GM23338 (cell line): ENCODE measurements at regions not wholly inside any gene's neighbourhood (a gene's known extent, or its start where the extent isn't known, plus 50 kb on each side); places are given as distances from the start of the nearest gene placed in this dataset.

Experiments used
- ATAC-seq: fragments of 200-7000 bp; cut with Tn5 transposase; 3 replicates; pipeline ENCODE4 v1.9.1; 2020
- DNase-seq: peaks from one replicate; pipeline ENCODE4 v3.0.0-alpha.2; 2015; ENCODE audit warnings: low spot score
- H2AFZ ChIP-seq: fragments of 200-600 bp; sonication (generic); 2 replicates; pipeline ENCODE4 v1.8.0; 2016; ENCODE audit warnings: antibody characterized with exemption, mild to moderate bottlenecking, moderate library complexity
- H3F3A ChIP-seq: fragments of 200-600 bp; sonication (generic); replicated peaks from 2 replicates; pipeline ENCODE4 v1.8.0; 2017; ENCODE audit warnings: antibody characterized with exemption, mixed run types, low read depth
- H3K27ac ChIP-seq: fragments of 200-600 bp; sonication (generic); 2 replicates; pipeline ENCODE4 v1.6.1; 2016; ENCODE audit warnings: low read depth
- H3K27me3 ChIP-seq: fragments of 200-600 bp; sonication (generic); 2 replicates; pipeline ENCODE4 v1.8.0; 2016; ENCODE audit warnings: mild to moderate bottlenecking, mixed run types, moderate library complexity; ENCODE audit not compliant: insufficient read depth
- H3K36me3 ChIP-seq: fragments of 200-600 bp; sonication (generic); 2 replicates; pipeline ENCODE4 v1.8.0; 2016; ENCODE audit warnings: mild to moderate bottlenecking; ENCODE audit not compliant: insufficient read depth
- H3K4me1 ChIP-seq: fragments of 200-600 bp; sonication (generic); 2 replicates; pipeline ENCODE4 v1.8.0; 2016; ENCODE audit warnings: mild to moderate bottlenecking, moderate library complexity; ENCODE audit not compliant: insufficient read depth
- H3K4me2 ChIP-seq: fragments of 200-600 bp; sonication (generic); 2 replicates; pipeline ENCODE4 v1.7.1; 2017; ENCODE audit warnings: mixed run types
- H3K4me3 ChIP-seq: fragments of 200-600 bp; sonication (generic); 2 replicates; pipeline ENCODE4 v1.6.1; 2016; ENCODE audit warnings: mixed run types
- H3K79me2 ChIP-seq: fragments of 200-600 bp; sonication (generic); replicated peaks from 2 replicates; pipeline ENCODE4 v1.8.0; 2017; ENCODE audit warnings: mild to moderate bottlenecking; ENCODE audit not compliant: insufficient read depth
- H3K9me2 ChIP-seq: fragments of 200-600 bp; sonication (generic); 2 replicates; pipeline ENCODE4 v1.8.0; 2017; ENCODE audit not compliant: insufficient read depth
- H4K20me1 ChIP-seq: fragments of 200-600 bp; sonication (generic); replicated peaks from 2 replicates; pipeline ENCODE4 v1.8.0; 2017; ENCODE audit warnings: mild to moderate bottlenecking; ENCODE audit not compliant: insufficient read depth
- H3K27ac Mint-ChIP-seq: 2 replicates; pipeline ENCODE4 v1.8.0; 2020; ENCODE audit warnings: inconsistent platforms, mild to moderate bottlenecking, moderate library complexity, mixed read lengths
- H3K27me3 Mint-ChIP-seq: 3 replicates; pipeline ENCODE4 v1.8.0; 2022; ENCODE audit warnings: low read depth, mild to moderate bottlenecking, moderate library complexity, mixed read lengths, inconsistent platforms; ENCODE audit not compliant: insufficient read depth, poor library complexity
- H3K36me3 Mint-ChIP-seq: 3 replicates; pipeline ENCODE4 v1.8.0; 2021; ENCODE audit warnings: low read depth, mild to moderate bottlenecking, inconsistent platforms, moderate library complexity, mixed read lengths
- H3K4me1 Mint-ChIP-seq: 3 replicates; pipeline ENCODE4 v1.8.0; 2020; ENCODE audit warnings: mild to moderate bottlenecking, inconsistent platforms, mixed read lengths
- H3K4me3 Mint-ChIP-seq: 3 replicates; pipeline ENCODE4 v1.8.0; 2021; ENCODE audit warnings: moderate library complexity, mild to moderate bottlenecking, inconsistent platforms, mixed read lengths
- H3K9me3 Mint-ChIP-seq: 3 replicates; pipeline ENCODE4 v1.8.0; 2020; ENCODE audit warnings: moderate library complexity, mild to moderate bottlenecking, inconsistent platforms, mixed read lengths
- EZH2phosphoT487 ChIP-seq: fragments of 200-600 bp; sonication (generic); IDR thresholded peaks from one replicate; pipeline ENCODE4 v1.8.1; 2018; ENCODE audit warnings: antibody characterized with exemption; ENCODE audit not compliant: unreplicated experiment
- JUNB ChIP-seq: IDR thresholded peaks from one replicate; pipeline ENCODE4 v1.6.1; 2016; ENCODE audit warnings: antibody characterized with exemption; ENCODE audit not compliant: unreplicated experiment
- NANOG ChIP-seq: IDR thresholded peaks from 2 replicates; pipeline ENCODE4 v1.6.1; 2016; ENCODE audit warnings: antibody characterized with exemption, borderline replicate concordance
- POLR2AphosphoS5 ChIP-seq: IDR thresholded peaks from 2 replicates; pipeline ENCODE4 v1.6.1; 2016; ENCODE audit warnings: antibody characterized with exemption, low read depth
- STAT1 ChIP-seq: IDR thresholded peaks from one replicate; pipeline ENCODE4 v1.6.1; 2016; ENCODE audit warnings: antibody characterized with exemption; ENCODE audit not compliant: unreplicated experiment
- ZNF331 ChIP-seq: fragments of 250-450 bp; sonication (Bioruptor Pico); IDR thresholded peaks from 2 replicates; pipeline ENCODE4 v1.5.0; 2020; ENCODE audit warnings: low read depth, mild to moderate bottlenecking, moderate library complexity
- TF ChIP-seq, protein P1 (sequence below), 2 experiments: fragments of 200-600 bp in 1 of 2; sonication (generic) in 1 of 2; conservative IDR thresholded peaks; 2 replicates each; pipeline versions ENCODE4 v1.5.1 to v1.6.1; 2016 to 2017; ENCODE audit warnings: antibody characterized with exemption in 2 of 2, low read depth in 2 of 2, mild to moderate bottlenecking in 2 of 2, moderate library complexity in 1 of 2
- TF ChIP-seq, protein P2 (sequence below): IDR thresholded peaks from one replicate; pipeline ENCODE4 v1.6.1; 2018; ENCODE audit warnings: antibody characterized with exemption; ENCODE audit not compliant: unreplicated experiment
- TF ChIP-seq, protein P3 (sequence below): fragments of 250-450 bp; sonication (Bioruptor Pico); IDR thresholded peaks from 2 replicates; pipeline ENCODE4 v1.5.0; 2020; ENCODE audit warnings: mild to moderate bottlenecking, moderate library complexity

DNA sequence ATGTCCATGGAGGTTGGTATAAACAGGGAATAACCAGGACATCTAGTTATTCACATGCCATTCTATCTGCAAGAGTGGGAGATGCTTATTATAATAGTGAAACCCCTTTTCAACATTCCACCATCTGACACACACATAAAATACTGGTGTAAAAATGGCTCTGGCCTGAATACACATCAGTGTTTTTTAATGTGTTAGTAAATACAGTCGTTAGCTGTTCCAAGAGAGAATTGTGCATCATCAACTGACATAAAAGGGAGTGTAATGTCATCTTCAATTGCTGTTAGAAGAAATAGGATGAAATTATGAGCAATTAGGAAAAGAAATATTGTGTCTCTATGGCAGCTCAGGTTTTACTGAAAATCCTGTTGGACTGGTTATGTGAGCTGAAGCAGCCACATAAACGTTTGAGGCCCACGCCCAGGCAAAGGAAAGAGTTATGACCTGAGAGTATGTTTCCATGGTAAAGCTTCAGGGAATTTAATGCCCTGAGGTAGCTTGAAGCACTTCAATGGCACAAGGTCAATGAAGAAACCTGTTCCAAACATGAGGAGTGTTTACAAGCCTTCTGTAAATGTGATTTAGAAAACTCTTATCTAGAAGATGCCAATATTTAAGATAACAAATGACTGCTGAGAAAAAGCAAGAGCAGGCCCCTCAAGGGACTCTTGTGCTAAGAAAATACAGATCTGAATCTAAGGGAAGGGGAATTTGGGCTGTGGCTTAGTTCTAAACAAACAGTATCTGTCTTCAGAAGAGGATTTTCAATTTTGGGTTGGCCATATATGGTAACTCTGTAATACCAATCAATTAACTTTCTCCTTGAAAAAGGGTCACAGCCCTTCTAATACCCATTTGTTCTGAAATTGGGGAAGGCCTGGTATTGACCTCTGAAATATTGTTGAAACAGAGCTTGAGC is 384.3 kb downstream of the SEC16B start (continued):
- TF ChIP-seq, protein P1, sequence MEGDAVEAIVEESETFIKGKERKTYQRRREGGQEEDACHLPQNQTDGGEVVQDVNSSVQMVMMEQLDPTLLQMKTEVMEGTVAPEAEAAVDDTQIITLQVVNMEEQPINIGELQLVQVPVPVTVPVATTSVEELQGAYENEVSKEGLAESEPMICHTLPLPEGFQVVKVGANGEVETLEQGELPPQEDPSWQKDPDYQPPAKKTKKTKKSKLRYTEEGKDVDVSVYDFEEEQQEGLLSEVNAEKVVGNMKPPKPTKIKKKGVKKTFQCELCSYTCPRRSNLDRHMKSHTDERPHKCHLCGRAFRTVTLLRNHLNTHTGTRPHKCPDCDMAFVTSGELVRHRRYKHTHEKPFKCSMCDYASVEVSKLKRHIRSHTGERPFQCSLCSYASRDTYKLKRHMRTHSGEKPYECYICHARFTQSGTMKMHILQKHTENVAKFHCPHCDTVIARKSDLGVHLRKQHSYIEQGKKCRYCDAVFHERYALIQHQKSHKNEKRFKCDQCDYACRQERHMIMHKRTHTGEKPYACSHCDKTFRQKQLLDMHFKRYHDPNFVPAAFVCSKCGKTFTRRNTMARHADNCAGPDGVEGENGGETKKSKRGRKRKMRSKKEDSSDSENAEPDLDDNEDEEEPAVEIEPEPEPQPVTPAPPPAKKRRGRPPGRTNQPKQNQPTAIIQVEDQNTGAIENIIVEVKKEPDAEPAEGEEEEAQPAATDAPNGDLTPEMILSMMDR (conservative IDR thresholded peaks at IDR 0.05; ENCODE audit: low read depth in 2 of 2): no peak
- TF ChIP-seq, protein P2, sequence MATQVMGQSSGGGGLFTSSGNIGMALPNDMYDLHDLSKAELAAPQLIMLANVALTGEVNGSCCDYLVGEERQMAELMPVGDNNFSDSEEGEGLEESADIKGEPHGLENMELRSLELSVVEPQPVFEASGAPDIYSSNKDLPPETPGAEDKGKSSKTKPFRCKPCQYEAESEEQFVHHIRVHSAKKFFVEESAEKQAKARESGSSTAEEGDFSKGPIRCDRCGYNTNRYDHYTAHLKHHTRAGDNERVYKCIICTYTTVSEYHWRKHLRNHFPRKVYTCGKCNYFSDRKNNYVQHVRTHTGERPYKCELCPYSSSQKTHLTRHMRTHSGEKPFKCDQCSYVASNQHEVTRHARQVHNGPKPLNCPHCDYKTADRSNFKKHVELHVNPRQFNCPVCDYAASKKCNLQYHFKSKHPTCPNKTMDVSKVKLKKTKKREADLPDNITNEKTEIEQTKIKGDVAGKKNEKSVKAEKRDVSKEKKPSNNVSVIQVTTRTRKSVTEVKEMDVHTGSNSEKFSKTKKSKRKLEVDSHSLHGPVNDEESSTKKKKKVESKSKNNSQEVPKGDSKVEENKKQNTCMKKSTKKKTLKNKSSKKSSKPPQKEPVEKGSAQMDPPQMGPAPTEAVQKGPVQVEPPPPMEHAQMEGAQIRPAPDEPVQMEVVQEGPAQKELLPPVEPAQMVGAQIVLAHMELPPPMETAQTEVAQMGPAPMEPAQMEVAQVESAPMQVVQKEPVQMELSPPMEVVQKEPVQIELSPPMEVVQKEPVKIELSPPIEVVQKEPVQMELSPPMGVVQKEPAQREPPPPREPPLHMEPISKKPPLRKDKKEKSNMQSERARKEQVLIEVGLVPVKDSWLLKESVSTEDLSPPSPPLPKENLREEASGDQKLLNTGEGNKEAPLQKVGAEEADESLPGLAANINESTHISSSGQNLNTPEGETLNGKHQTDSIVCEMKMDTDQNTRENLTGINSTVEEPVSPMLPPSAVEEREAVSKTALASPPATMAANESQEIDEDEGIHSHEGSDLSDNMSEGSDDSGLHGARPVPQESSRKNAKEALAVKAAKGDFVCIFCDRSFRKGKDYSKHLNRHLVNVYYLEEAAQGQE: no peak
- TF ChIP-seq POLR2AphosphoS5 (no peak), JUNB (no peak), NANOG (no peak), EZH2phosphoT487 (no peak), STAT1 (no peak)

DNA sequence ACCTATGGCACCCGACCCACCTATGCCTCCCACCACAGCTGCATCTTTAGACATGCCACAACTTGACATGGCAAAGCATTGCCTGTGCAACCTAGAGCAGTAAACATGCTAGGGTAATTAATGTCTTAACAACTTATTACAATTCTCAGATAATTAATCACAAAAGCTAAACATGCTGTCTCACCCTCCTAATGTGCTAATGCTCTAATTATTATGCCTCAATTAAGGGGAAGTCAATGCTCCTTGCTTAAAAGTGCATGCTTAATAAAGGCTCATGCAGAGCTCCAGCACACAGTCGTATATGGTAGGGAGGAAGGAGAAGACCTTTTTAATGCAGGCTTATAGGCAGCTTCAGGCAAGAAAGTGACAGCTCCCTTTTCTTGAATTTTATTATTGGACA is 396.0 kb downstream of the SEC16B start:
- H3K36me3 Mint-ChIP-seq: no peaks in the 10 kb centered on the region
- H3K4me1 ChIP-seq: no peaks in the 10 kb centered on the region
- 0 out of 2 replicates have a peak, but pooled peaks cover 10% of the 10 kb centered on the region for H3K9me2 ChIP-seq

More for the DNA sequence above, 396.0 kb downstream of the SEC16B start:
- Mint-ChIP-seq H3K4me3 (no peak overlapping the region), H3K9me3 (no peaks in the 10 kb centered on the region), H3K4me1 (peaks cover 3% of the 10 kb centered on the region; the same call in 2 of the 3 replicates), H3K27me3 (no peaks in the 10 kb centered on the region), H3K27ac (no peak overlapping the region)
- Histone ChIP-seq H3K79me2 (no peaks in the 10 kb centered on the region), H4K20me1 (no peaks in the 10 kb centered on the region), H3K36me3 (no peaks in the 10 kb centered on the region), H3K27me3 (no peaks in the 10 kb centered on the region), H3K4me3 (no peak overlapping the region), H3K4me2 (no peak overlapping the region), H3F3A (no peaks in the 10 kb centered on the region), H3K27ac (no peak overlapping the region), H2AFZ (no peak overlapping the region)
- DNase-seq (no peak), ATAC-seq (no peak)
- TF ChIP-seq STAT1 (no peak), ZNF331 (CRISPR knock-in tag) (no peak), EZH2phosphoT487 (no peak)
- TF ChIP-seq, protein P3, sequence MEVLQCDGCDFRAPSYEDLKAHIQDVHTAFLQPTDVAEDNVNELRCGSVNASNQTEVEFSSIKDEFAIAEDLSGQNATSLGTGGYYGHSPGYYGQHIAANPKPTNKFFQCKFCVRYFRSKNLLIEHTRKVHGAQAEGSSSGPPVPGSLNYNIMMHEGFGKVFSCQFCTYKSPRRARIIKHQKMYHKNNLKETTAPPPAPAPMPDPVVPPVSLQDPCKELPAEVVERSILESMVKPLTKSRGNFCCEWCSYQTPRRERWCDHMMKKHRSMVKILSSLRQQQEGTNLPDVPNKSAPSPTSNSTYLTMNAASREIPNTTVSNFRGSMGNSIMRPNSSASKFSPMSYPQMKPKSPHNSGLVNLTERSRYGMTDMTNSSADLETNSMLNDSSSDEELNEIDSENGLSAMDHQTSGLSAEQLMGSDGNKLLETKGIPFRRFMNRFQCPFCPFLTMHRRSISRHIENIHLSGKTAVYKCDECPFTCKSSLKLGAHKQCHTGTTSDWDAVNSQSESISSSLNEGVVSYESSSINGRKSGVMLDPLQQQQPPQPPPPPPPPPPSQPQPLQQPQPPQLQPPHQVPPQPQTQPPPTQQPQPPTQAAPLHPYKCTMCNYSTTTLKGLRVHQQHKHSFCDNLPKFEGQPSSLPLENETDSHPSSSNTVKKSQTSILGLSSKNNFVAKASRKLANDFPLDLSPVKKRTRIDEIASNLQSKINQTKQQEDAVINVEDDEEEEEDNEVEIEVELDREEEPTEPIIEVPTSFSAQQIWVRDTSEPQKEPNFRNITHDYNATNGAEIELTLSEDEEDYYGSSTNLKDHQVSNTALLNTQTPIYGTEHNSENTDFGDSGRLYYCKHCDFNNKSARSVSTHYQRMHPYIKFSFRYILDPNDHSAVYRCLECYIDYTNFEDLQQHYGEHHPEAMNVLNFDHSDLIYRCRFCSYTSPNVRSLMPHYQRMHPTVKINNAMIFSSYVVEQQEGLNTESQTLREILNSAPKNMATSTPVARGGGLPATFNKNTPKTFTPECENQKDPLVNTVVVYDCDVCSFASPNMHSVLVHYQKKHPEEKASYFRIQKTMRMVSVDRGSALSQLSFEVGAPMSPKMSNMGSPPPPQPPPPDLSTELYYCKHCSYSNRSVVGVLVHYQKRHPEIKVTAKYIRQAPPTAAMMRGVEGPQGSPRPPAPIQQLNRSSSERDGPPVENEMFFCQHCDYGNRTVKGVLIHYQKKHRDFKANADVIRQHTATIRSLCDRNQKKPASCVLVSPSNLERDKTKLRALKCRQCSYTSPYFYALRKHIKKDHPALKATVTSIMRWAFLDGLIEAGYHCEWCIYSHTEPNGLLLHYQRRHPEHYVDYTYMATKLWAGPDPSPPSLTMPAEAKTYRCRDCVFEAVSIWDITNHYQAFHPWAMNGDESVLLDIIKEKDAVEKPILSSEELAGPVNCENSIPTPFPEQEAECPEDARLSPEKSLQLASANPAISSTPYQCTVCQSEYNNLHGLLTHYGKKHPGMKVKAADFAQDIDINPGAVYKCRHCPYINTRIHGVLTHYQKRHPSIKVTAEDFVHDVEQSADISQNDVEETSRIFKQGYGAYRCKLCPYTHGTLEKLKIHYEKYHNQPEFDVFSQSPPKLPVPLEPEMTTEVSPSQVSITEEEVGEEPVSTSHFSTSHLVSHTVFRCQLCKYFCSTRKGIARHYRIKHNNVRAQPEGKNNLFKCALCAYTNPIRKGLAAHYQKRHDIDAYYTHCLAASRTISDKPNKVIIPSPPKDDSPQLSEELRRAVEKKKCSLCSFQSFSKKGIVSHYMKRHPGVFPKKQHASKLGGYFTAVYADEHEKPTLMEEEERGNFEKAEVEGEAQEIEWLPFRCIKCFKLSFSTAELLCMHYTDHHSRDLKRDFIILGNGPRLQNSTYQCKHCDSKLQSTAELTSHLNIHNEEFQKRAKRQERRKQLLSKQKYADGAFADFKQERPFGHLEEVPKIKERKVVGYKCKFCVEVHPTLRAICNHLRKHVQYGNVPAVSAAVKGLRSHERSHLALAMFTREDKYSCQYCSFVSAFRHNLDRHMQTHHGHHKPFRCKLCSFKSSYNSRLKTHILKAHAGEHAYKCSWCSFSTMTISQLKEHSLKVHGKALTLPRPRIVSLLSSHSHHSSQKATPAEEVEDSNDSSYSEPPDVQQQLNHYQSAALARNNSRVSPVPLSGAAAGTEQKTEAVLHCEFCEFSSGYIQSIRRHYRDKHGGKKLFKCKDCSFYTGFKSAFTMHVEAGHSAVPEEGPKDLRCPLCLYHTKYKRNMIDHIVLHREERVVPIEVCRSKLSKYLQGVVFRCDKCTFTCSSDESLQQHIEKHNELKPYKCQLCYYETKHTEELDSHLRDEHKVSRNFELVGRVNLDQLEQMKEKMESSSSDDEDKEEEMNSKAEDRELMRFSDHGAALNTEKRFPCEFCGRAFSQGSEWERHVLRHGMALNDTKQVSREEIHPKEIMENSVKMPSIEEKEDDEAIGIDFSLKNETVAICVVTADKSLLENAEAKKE (CRISPR knock-in tag): no peak
